Left hindlimb (tissue), 1 donor: ENCODE measurements at regions not wholly inside any gene's neighbourhood (a gene's known extent, or its start where the extent isn't known, plus 50 kb on each side); places are given as distances from the start of the nearest gene placed in this dataset.

Source experiments
- DNase-seq: peaks from one replicate; pipeline ENCODE4 v3.0.0-alpha.2; 2018

DNA sequence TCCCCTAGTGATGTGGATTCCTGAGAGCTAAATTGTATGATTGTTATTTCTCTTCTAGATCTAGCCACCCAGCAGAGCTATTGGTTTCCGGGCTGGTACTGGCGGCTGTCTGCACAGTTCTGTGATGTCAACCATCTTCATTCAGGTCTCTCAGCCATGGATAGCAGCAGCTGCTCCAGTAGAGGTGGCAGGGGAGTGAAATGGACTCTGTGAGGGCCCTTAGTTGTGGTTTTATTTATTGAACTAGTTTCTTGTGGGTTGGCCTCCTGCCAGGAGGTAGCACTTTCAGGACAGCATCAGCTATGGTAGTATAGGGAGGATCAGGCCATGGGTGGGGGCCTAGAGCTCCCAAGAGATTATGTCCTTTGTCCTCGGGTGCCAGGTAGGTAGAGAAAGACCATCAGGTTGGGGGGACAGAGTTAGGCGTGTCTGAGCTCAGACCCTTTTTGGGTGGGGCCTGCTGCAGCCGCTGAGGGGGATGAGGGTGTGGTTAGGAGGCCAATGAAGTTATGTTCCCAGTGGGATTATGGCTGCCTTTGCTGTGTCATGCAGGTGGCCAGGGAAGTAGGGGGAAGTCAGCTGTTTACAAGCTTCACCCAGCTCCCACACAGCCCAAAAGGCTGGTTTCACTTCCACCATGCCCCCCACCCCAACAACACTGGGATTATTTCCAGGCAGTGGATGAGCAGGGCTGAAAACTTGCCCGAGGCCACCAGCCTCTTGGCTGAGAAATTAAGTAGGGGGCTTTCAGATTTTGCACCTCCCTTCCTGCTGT, 55.1 kb upstream of the RGS4 start:
- no peak for DNase-seq

- DNase-seq: no peak
These were observed 62.9 kb upstream of the RGS4 start for GRCh38 chr1:163006051-163006834.

GRCh38 chr1:162997499-162998285, 71.5 kb upstream of the RGS4 start:
- no peak for DNase-seq

- no peak for DNase-seq
These were observed 72.9 kb upstream of the RGS4 start for GRCh38 chr1:162996261-162996660.

- DNase-seq: no peak
These were observed 74.2 kb upstream of the RGS4 start for GRCh38 chr1:162994921-162995320.

GRCh38 chr1:162993846-162994245, 75.3 kb upstream of the RGS4 start:
- no peak for DNase-seq

- no peak for DNase-seq
These were observed 76.2 kb upstream of the RGS4 start for GRCh38 chr1:162992945-162993344.

DNA sequence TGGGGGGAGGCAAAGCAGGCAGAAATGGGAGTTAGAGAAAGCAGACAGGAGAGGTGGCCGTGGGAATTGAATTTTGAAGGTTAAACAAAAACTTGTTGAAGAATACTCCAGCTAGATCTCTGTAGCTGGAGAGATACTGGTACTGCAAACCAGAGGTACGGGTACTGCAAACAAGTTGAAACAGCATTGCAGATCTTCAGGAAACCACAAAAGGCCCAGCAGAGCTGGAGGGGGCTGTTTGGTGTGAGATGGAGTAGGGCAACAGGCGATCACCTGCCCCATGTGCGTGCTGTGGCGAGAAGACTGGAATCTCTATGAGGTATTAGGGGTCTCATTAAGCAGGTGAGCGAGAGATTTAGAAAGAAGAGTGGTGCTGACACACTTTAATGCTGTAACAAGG, 77.7 kb upstream of the RGS4 start:
- no peak for DNase-seq

DNA sequence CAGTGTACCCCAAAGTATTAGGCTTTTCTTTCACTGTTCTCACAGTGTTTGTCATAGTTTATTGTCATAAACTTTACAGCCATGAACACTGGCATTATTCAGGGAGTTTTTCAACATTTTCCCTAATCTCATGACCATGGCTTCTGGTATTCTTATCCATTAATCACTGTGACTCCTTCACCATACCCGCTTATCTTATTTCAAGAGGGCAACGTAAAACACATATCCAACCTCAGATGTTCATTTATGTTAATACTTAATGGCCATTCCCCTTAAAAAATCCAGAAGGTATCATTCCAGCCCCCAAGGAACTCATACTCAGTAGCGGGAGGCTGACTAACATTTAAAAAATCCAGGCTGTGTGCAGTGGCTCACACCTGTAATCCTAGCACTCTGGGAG, 78.5 kb upstream of the RGS4 start:
- no peak for DNase-seq

DNA sequence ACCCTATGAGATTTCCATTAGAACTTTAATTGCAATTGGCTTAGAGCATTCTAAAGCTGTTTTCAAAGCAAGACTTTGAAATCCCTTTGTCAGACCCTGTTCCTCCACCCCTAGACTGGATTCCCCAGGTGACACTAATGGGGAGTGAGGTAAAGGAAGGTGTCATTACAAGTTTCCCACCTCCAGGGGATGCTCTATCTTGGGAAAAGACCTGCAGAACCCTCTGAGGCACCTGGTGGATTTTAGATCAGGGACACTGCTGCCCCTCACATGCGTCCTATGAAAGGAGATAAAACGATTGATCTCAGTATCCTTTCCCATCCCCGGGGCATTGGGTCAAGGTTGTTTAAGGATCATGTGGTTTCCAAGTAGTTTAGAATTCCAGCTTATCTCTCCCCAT, 80.3 kb upstream of the RGS4 start:
- DNase-seq: no peak

GRCh38 chr1:162987866-162988265, 81.3 kb upstream of the RGS4 start:
- no peak for DNase-seq

DNA sequence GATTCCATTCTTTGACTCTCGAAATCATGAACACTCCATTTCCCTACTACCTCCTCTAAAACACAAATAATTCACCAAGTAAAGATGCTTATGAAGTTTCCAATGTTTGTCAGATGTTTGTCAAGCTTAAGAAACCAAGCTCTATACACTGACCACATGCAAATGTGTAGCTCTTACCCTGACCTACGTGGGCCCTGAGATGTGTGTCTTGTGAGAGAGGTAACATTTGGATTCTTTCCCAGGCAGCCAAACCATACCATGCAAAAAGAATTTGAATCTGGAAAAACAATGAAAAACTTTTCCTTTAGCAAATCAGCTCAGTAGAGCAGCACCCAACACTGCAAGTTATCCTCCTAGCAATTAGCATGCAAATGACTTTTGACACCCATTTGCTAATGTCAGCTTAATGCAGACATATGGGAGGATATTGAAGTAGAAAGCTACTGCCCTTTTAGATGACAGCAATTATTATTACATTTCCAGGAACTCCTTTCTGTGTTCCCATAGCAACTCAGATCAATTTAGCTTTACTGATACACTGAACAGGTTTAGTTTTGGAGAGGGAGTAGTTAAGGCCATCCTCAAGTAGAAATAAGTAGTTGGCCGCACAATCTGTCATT, 83.2 kb upstream of the RGS4 start:
- DNase-seq: no peak

DNA sequence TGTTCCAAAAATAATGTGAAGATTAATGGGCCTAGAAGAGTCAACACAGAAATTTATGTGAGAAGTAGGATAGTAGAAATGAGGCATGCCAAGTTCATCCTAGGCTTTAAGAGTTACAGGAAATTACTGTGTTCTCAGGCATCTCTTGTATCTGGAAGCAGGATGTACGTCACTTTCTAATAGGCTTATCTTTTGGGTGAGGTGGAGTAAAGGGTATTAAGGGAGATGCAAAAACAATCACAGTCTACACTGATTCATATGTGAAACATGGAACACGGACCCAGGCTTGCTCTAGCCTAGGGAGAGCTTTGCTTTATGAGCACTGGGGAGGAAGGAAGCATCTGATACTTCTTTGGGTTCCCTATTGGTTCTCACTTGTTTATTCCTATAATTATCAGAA, 84.5 kb upstream of the RGS4 start:
- DNase-seq: no peak

- DNase-seq: no peak
These were observed 85.3 kb upstream of the RGS4 start for GRCh38 chr1:162983671-162984425.

DNA sequence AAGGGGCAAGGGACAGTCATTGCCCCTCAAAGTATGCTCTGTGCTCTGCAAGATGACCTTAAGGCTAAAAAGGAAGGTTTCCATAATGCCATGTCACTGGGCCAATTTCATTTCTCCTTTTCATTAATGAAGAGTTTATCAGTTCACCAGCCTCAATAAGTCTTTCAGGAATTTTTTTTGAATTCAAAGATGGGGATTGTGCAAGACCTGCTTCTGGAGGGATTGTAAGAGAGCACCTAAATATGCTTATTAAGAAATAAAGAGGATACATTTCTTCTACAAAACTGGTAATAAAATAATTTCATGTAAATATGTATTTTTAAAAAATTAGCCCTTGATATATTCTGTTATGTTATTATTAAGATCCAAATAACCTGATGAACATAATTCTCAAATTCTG, 86.8 kb upstream of the RGS4 start:
- DNase-seq: no peak

DNA sequence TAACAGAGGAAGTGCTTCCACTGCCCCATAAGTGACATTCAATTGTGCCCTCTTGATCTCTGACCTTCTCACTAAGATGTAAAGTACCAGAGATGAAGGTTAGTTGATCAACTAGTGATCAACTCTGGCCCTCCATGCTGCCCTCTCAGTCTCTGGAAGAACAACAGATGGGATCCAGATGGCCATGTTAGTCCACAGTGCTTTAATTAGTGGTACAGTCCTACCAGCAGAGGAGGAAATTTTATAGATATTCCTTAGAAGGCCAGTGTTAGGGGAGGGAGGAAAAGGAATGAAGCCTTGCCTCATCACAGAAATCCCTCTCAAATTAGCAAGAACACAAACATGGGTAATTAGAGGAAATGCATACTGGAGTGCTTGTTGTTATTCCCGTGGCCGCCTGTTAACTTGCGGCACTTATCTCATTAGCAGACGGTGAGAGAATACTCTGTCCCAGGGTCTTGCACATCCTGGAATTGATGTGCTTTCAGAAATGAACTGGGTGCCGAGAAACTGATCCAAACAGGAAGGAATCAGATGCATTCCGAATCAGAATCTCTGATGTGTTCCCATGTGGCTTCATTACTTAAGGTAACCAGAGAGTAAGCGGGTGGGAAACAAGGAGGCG, 91.1 kb upstream of the RGS4 start:
- DNase-seq: no peak

DNA sequence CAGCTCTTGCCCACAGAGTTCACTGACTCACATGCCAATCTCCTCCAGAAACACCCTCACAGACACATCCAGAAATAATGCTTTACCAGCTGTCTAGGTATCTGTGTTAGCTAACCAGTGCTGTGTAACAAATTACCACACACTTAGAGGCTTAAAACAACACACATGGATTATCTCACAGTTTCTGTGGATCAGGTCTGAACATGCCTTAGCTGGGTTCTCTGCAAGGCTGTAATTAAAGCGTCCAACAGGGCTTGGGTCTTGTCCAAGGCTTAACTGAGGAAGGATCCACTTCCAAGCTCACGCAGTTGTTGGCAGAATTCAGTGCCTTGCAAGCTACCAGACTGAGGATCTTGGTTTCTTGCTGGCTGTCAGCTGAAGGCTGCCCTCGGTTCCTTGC, 92.5 kb upstream of the RGS4 start:
- no peak for DNase-seq

GRCh38 chr1:162974810-162975209, 94.4 kb upstream of the RGS4 start:
- DNase-seq: no peak

GRCh38 chr1:162973381-162973795, 95.8 kb upstream of the RGS4 start:
- no peak for DNase-seq

GRCh38 chr1:162972773-162973172, 96.4 kb upstream of the RGS4 start:
- no peak for DNase-seq

DNA sequence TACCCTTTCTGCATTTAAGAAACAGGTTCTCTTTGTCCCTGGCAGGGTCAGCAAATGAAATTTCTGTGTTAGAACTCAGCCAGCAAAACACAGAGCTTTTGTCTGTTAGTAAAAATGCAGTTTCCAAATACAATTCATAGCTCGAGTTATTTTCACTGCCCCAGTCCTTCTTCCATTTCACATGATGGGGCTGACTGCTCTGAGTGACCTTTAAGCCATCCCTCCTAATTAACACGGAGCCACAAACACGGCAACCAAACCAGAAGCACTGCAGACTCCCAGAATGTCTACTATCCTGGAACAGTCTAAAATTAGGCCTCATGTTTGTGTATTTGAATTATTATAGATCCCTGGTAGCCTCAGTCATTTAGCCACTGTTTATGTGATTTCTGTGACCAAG, 99.1 kb upstream of the RGS4 start:
- DNase-seq: no peak

DNA sequence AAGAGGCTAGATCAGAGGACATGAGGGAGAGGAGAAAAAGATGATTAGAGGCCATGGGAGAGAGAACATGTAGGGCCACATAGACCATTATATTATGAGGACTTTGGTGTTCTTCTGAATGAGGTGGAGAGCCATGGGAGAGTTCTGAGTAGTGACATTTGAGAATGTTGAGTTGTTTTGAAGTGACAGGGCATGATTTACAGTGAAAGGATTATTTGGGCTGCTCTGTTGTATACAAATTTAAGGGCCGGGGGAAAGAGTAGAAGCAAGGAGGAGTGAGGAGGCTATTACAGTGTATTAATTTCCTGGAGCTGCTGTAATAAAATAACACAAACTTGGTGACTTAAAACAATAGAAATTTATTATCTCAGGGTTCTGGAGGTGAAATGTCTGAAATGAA, 102.5 kb upstream of the RGS4 start:
- no peak for DNase-seq
